Retinal pigment epithelial cell (primary cell): ENCODE measurements at regions not wholly inside any gene's neighbourhood (a gene's known extent, or its start where the extent isn't known, plus 50 kb on each side); places are given as distances from the start of the nearest gene placed in this dataset.
A peak's percentile ranks its signal among the peaks of the same experiment; 100 is the strongest.
"Not testable (repeated sequence)": the region's sequence is repeated elsewhere in the genome, so short reads cannot be mapped to it uniquely, and the experiment has no call there.

Source experiments
- DNase-seq: peaks from one replicate; pipeline ENCODE4 v3.0.0-alpha.2; 2010; ENCODE audit warnings: low read depth
- H3K4me3 ChIP-seq: 2 replicates; pipeline ENCODE4 v1.5.1; 2011; ENCODE audit warnings: mild to moderate bottlenecking, low read length, control low read depth, moderate library complexity
- CTCF ChIP-seq: conservative IDR thresholded peaks from 2 replicates; pipeline ENCODE4 v1.5.1; 2011; ENCODE audit warnings: low read depth, low read length, control low read depth, inconsistent platforms

GRCh38 chr1:214857716-214858115 lies 224.8 kb upstream of the KCNK2 start:
- DNase-seq: no peak
- H3K4me3 ChIP-seq: no peak overlapping the region
- TF ChIP-seq CTCF: no peak

GRCh38 chr1:214859647-214860046 lies 222.9 kb upstream of the KCNK2 start:
- no peak overlapping the region for H3K4me3 ChIP-seq
- no peak for DNase-seq
- TF ChIP-seq CTCF: no peak

- DNase-seq: no peak
- TF ChIP-seq CTCF: no peak
These were observed 220.9 kb upstream of the KCNK2 start for GRCh38 chr1:214861615-214862014.

GRCh38 chr1:214862421-214862820 lies 220.1 kb upstream of the KCNK2 start:
- no peak for DNase-seq
- H3K4me3 ChIP-seq: no peak overlapping the region

More at GRCh38 chr1:214861615-214862014, 220.9 kb upstream of the KCNK2 start:
- no peak overlapping the region for H3K4me3 ChIP-seq

GRCh38 chr1:214864896-214865688 lies 217.4 kb upstream of the KCNK2 start:
- TF ChIP-seq CTCF: no peak
- H3K4me3 ChIP-seq: no peak overlapping the region
- peak; percentile 32 for DNase-seq

More at GRCh38 chr1:214862421-214862820, 220.1 kb upstream of the KCNK2 start:
- no peak for TF ChIP-seq CTCF

- H3K4me3 ChIP-seq, DNase-seq: not testable (repeated sequence)
These were observed 212.1 kb upstream of the KCNK2 start for GRCh38 chr1:214870426-214870825.

- no peak for DNase-seq
- no peak overlapping the region for H3K4me3 ChIP-seq
- no peak for TF ChIP-seq CTCF
These were observed 201.6 kb upstream of the KCNK2 start for GRCh38 chr1:214880956-214881355.
